ENCODE measurements at regions not wholly inside any gene's neighbourhood (a gene's known extent, or its start where the extent isn't known, plus 50 kb on each side); places are given as distances from the start of the nearest gene placed in this dataset.

DNA sequence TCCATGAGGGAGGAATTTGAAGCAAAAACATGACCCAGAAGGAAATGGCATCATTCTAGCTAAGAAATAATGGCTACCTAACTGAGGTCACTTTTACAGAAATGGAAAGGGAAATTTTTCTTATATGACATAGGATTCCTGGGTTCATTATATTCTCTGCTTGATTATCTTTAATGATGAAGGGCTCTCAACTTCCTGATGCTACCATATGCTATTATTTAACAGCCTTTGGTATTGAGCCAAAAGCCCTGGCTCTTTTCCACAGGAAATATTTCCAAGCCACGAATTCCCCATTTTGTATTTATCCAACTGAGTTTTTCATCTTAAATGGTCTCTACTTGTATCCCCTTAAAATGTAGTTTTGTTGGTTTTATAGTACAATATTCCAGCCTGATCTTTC, 63.2 kb upstream of the NPAS2 start:
- no peak overlapping the region for H3K27ac ChIP-seq (ENCODE audit: low read depth in 1 of 2, low read length in 2 of 2)

More for the DNA sequence above, 63.2 kb upstream of the NPAS2 start:
- no peak for DNase-seq (ENCODE audit: low spot score)
- H3K9me3 ChIP-seq (ENCODE audit: control insufficient read depth in 4 of 4, low read length in 3 of 4), result no peaks in the 10 kb centered on the region
- WGBS, result 30% methylated on average over 1 of the region's 1 CpG
- H3K4me3 ChIP-seq (ENCODE audit: low read depth in 1 of 3, low read length in 3 of 3), result no peak overlapping the region
- H3K4me1 ChIP-seq (ENCODE audit: control insufficient read depth in 4 of 4, insufficient read depth in 4 of 4, low read length in 3 of 4), result peaks cover 0 to 23% (median 8%) of the 10 kb centered on the region in 4 donors
- no peak overlapping the region for H3K9ac ChIP-seq (ENCODE audit: low read depth in 1 of 2, low read length in 2 of 2)
- H3K36me3 ChIP-seq (ENCODE audit: control insufficient read depth in 4 of 4, insufficient read depth in 3 of 4, low read depth in 1 of 4, low read length in 3 of 4), result no peaks in the 10 kb centered on the region
- H3K27me3 ChIP-seq (ENCODE audit: control insufficient read depth in 4 of 4, insufficient read depth in 4 of 4, low read length in 3 of 4), result no peaks in the 10 kb centered on the region
- no peak for TF ChIP-seq RXRA (IDR thresholded peaks at IDR 0.05)
- TF ChIP-seq GABPA (IDR thresholded peaks at IDR 0.05 in 1 of 2, conservative IDR thresholded peaks at IDR 0.05 in 1 of 2), result no peak
- no peak for TF ChIP-seq EGR1 (IDR thresholded peaks at IDR 0.05; ENCODE audit: low read depth in 2 of 2)
- TF ChIP-seq MAX (IDR thresholded peaks at IDR 0.05), result no peak
- no peak for TF ChIP-seq HNF4G (IDR thresholded peaks at IDR 0.05)
- TF ChIP-seq REST (IDR thresholded peaks at IDR 0.05), result no peak
- TF ChIP-seq FOXA1 (IDR thresholded peaks at IDR 0.05), result no peak
- TF ChIP-seq SP1 (IDR thresholded peaks at IDR 0.05), result no peak
- TF ChIP-seq JUND (IDR thresholded peaks at IDR 0.05), result no peak
- no peak for TF ChIP-seq TAF1 (conservative IDR thresholded peaks at IDR 0.05)
- TF ChIP-seq RAD21 (IDR thresholded peaks at IDR 0.05), result no peak
- TF ChIP-seq CTCF (IDR thresholded peaks at IDR 0.05; ENCODE audit: low read depth, low read length, missing input control), result no peak
- TF ChIP-seq FOXA2 (IDR thresholded peaks at IDR 0.05), result no peak
- TF ChIP-seq, protein P1, sequence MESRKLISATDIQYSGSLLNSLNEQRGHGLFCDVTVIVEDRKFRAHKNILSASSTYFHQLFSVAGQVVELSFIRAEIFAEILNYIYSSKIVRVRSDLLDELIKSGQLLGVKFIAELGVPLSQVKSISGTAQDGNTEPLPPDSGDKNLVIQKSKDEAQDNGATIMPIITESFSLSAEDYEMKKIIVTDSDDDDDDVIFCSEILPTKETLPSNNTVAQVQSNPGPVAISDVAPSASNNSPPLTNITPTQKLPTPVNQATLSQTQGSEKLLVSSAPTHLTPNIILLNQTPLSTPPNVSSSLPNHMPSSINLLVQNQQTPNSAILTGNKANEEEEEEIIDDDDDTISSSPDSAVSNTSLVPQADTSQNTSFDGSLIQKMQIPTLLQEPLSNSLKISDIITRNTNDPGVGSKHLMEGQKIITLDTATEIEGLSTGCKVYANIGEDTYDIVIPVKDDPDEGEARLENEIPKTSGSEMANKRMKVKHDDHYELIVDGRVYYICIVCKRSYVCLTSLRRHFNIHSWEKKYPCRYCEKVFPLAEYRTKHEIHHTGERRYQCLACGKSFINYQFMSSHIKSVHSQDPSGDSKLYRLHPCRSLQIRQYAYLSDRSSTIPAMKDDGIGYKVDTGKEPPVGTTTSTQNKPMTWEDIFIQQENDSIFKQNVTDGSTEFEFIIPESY (IDR thresholded peaks at IDR 0.05), result no peak
- TF ChIP-seq NR2F2 (IDR thresholded peaks at IDR 0.05), result no peak
- no peak for TF ChIP-seq HNF4A (conservative IDR thresholded peaks at IDR 0.05)
